ENCODE measurements at regions not wholly inside any gene's neighbourhood (a gene's known extent, or its start where the extent isn't known, plus 50 kb on each side); places are given as distances from the start of the nearest gene placed in this dataset.

DNA sequence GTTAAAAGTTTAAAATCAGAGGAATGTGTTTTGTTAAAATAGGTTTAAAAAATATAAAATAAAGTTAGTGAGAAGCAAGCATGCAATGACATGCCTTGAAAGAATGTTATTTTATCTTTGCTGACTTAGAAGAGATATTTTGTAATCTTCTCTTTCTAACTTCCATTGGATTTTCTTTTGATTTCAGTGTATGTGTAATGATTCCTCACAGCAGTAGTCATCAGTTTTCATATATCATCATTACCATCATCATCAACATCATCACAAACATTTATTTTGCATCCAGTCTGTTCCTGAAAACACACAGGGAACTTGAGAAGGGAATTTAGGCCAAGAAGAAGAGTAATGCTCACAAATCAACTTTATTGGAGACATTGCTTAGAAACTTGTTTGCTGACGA is 699.6 kb downstream of the TAF11L14 start:
- no peak for TF ChIP-seq SUZ12 (IDR thresholded peaks at IDR 0.05; ENCODE audit: extremely low read depth, insufficient read depth, insufficient read length)
- no peak for TF ChIP-seq YY1 (IDR thresholded peaks at IDR 0.05; ENCODE audit: insufficient read depth, insufficient read length)

All from NT2/D1 (cell line).